GM12864 (cell line): ENCODE measurements at regions not wholly inside any gene's neighbourhood (a gene's known extent, or its start where the extent isn't known, plus 50 kb on each side); places are given as distances from the start of the nearest gene placed in this dataset.
"Not testable (repeated sequence)": the region's sequence is repeated elsewhere in the genome, so short reads cannot be mapped to it uniquely, and the experiment has no call there.

Experiments
- DNase-seq: peaks from one replicate; pipeline ENCODE4 v3.0.0-alpha.2; 2011; ENCODE audit warnings: low read depth
- H3K4me3 ChIP-seq: 2 replicates; pipeline ENCODE4 v1.5.1; 2011; ENCODE audit warnings: mild to moderate bottlenecking, low read depth, low read length, control low read depth
- CTCF ChIP-seq: IDR thresholded peaks from 2 replicates; pipeline ENCODE4 v1.5.1; 2011; ENCODE audit warnings: low read depth, mild to moderate bottlenecking, moderate library complexity, low read length, control low read depth, inconsistent platforms; ENCODE audit errors: missing control alignments

GRCh38 chr12:4193821-4194220, 79.7 kb upstream of the CCND2 start:
- no peak overlapping the region for H3K4me3 ChIP-seq
- no peak for DNase-seq
- TF ChIP-seq CTCF, result no peak

- no peak for DNase-seq
- TF ChIP-seq CTCF, result no peak
Observed at GRCh38 chr12:4191642-4192041, 81.9 kb upstream of the CCND2 start.

GRCh38 chr12:4191149-4191548, 82.4 kb upstream of the CCND2 start:
- no peak for TF ChIP-seq CTCF
- DNase-seq, result no peak
- no peak overlapping the region for H3K4me3 ChIP-seq

More at GRCh38 chr12:4191642-4192041, 81.9 kb upstream of the CCND2 start:
- no peak overlapping the region for H3K4me3 ChIP-seq

GRCh38 chr12:4190366-4191063, 83.0 kb upstream of the CCND2 start:
- H3K4me3 ChIP-seq, result no peak overlapping the region
- TF ChIP-seq CTCF, result no peak
- no peak for DNase-seq

- DNase-seq, result no peak
- no peak for TF ChIP-seq CTCF
Observed at GRCh38 chr12:4189721-4190120, 83.8 kb upstream of the CCND2 start.

GRCh38 chr12:4187916-4188315, 85.6 kb upstream of the CCND2 start:
- H3K4me3 ChIP-seq, result no peak overlapping the region
- TF ChIP-seq CTCF, result no peak
- no peak for DNase-seq

More at GRCh38 chr12:4189721-4190120, 83.8 kb upstream of the CCND2 start:
- H3K4me3 ChIP-seq, result no peak overlapping the region

- H3K4me3 ChIP-seq, DNase-seq: not testable (repeated sequence)
Observed at GRCh38 chr12:4187315-4187714, 86.2 kb upstream of the CCND2 start.
